HG03439 (cell line): ENCODE measurements at regions not wholly inside any gene's neighbourhood (a gene's known extent, or its start where the extent isn't known, plus 50 kb on each side); places are given as distances from the start of the nearest gene placed in this dataset.

ENCODE experiments used
- ATAC-seq: cut with Tn5 transposase; IDR thresholded peaks from one replicate; pipeline ENCODE4 v1.9.1; 2021; ENCODE audit warnings: mild to moderate bottlenecking, moderate library complexity; ENCODE audit not compliant: unreplicated experiment

DNA sequence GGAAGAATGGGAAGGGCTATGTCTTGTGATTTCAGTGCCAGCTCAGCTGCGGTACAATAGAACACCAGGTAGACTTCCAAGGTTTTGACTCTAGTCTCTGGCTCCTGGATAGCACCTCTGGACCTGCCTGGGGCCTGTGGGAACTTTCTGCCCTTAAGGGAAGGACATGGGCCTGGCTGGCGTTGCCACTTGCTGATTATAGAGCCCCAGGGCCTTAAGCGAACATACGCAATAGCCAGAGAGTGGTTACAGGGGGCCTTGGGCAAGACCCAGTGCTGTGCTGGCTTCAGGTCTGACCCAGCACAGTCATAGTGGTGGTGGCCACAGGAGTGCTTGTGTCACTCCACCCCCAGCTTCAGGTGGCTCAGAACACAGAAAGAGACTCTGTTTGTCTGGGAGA, 131.1 kb upstream of the COL21A1 start:
- ATAC-seq, result no peak

DNA sequence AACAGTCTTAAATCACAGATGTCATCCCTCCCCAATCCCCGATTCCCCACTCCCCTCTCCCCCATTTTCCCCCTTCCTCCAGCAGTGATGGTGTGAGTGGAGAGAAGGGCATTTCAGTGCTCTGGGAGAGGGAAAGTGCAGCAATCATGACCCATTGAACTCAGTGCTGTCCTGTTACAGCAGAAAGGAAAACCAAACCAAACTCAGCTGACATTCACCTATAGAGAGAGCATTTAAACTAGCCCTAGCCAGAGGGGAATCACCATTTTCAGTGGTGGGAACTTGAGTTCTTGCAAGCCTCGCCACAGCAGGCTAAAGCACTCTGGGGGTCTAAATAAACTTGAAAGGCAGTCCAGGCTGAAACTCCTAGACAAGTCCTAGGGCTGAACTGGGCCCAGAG, 129.9 kb upstream of the COL21A1 start:
- no peak for ATAC-seq

DNA sequence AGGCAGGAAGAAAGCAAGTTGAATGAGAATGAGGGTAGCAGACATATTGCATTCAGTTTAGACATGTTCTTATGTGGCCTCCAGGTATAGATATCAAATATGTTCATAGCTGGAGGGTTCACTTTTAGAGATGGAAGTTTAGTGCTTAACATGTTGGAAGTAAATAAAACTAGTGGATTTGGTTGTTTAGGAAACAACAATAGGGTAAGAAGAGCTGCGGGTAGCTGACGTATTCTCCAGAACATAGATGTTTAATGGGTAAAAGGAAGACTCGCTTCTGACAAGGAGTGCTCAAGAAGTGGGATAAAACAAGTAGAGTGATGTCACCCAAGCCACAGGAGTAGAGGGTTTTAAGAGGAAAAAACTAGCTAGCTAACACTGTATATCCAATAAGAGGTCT, 128.4 kb upstream of the COL21A1 start:
- ATAC-seq, result no peak

DNA sequence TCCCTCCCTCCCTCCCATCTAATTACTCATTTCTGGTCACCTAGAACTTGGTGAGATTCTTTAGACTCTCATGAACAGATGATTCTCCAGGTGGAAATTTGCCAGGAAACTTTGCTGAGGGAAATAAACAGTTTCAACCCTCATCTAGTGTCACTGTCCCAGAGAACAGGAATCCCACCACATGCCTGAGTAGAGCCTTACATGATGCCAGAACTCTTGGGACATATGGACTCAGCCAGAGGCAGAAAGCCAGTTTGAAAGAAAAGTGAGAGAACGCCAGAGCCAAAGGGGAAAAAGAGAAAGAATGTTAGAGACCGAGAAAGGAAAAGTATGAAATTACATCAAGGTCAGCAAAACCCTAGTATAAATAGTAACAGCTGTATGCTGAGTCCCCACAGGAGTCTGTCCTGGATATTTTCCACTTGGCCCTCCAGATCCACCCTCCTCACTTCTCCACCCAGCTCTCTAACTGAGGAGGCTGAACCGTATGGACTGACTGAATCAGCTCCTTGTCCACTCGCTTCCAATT, 127.5 kb upstream of the COL21A1 start:
- ATAC-seq, result no peak

DNA sequence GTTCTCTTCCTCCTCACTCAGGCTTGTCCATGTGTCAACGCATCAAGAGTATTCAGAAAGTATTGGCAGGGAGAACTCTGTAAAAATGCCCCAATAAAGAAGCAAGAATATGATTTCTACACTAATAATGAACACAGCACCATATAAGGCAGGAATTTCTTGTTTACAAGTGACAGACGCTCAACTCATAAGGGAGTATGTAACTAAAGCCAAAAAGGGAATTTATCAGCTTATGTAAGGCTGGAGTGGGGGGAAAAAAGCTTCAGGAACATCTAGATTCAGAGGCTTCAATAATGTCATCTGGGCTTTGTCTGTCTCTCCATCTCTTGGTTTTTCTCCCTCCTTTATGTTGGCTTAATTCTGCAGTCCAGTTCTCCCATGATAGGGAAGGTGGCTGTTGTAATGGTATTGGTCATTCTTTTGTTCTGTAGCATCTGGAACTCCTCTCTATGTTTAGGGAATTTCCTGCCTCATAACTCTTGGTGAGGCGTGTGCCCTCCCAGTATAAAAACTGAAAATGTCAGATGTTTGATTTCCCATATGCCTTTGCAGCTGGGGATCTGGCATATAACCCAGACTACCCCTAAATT, 125.1 kb upstream of the COL21A1 start:
- no peak for ATAC-seq

DNA sequence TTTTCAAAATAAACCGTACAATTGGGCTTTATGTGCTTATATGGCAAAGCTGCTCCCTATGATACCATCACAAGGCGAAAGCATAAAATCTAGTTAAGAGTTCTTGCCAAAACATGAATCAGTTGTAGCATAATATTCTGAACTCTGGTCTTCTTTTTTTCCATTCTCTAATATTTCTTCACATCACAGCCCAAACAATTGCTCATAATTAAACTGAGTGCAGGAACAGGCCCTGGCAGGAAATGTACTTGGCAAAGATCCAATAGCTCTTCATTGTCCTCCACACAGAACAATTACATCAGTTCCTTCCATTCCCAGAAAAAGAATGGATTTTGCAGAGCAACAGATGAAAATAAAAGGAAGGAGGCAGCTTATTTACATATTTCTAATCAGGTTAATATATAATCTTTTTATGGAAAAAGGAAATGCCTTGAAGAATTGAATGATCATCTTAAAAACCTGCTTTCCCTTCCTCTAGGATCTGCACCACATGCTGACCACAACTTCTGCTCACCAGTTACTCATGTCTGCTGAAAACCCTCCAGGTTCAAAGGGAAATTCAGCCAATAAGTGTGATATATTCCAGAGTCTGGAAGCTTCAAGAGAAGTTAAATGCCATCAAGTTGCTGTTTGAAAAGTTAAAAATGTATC, 123.3 kb upstream of the COL21A1 start:
- ATAC-seq, result no peak

DNA sequence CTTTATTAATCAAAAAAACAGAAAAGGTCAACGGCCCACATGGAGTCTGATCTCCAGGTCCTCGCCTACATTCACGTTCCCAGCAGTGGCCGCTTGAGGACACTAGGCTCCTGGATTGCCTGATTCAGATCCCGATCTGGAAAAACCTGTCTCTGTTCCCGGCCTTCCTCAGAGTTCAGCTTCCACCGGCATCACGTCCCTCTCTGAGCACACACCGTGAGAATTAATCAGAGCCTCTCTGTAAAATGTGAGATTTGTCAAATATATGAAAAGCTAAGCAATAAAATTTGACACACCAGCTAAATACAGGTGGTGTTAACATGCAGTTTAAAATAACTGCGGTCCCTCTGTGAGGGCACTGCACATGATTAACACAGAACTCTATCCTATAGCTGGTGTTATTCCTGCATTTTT, 122.8 kb upstream of the COL21A1 start:
- no peak for ATAC-seq

DNA sequence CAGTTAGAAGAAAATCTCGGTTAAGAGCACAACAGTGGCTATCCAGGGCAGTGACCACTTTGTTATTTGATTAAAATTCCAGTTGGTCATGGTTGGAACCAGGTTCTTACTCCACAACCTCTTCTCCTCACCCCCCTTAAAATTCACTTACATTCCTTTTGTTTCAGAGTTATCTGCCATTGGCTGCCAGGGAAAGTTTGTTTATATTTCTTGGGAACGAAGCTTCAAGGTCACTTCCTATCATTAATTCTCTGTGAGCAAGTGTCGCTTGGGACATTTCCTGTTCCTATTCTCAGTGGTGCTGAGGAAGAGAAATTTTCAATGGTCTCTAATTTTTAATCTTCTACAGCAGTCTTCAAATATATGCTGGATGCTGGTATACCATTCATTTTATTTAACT, 121.1 kb upstream of the COL21A1 start:
- no peak for ATAC-seq

DNA sequence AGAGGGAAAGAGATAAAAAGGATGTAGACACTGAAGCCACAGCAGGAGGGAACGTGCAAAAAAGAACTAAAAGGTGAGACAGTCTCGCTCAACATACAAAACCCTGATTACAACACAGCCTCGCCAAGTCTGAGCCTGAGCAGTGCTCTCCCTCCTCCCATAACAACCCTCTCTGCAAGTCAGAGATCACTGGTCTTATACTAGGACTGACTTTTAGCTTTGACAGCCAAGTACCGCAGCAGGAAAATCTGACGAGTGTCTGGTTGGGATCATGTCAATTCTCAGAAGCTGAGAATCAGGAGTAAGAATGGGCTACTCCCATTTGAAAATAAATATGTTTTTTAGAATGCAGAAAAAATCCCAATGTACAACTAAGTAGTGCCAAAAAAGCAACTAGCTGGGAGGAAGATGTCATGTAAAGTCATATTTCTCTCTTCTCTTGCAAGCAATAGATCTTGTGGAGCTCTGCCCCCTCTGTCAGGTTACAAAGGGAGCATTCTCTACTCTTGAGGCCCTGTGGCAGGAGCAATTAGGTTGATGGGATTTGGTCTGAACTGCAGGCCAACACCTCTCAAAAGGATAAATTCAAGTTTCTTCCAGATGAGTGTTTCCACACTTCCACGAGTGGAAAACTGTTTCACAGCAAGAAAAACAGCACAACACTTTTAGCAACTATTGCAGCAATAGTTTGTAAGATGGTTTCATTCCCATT, 118.9 kb upstream of the COL21A1 start:
- no peak for ATAC-seq

DNA sequence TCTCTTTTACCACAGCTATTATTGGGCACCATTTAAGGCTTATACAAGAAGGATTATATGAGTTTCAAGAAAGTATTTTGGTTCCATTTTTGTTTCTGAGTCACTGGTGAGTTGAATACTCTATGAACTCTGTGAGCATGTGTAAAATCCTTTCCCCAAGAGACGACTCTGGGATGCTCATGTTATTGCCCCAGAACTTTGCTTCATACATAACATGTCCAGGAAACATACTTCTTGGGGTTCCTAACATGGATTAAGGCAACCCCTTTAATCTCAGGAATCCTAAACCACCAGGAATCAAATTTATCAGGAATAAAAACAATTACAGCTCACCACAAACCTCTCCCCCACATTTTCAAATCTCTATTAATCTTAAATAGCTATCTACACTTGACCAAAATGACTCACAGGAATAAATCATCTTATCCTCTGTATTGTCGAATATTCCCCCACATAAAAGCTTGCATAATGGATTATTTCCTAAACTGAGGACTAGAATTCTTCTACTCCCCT, 117.5 kb upstream of the COL21A1 start:
- no peak for ATAC-seq

DNA sequence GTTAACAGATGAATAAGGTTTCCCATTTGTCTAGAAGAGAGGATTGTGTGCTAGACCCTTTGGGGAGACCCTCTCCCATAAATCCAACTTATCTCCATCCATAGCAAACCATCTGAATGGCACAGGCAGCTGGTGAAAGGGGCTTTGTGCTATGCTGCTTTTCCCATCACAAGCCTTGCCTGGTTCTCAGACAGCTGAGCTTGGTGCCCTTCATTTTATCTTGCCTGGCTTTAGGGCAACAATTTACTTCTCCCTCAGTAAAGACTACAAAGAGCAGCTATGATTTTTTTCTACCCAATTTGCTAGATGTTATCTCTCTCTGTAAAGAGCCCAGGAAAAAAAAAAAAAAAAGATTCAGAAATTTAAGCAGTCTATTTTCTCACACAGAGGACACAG, 117.0 kb upstream of the COL21A1 start:
- no peak for ATAC-seq

DNA sequence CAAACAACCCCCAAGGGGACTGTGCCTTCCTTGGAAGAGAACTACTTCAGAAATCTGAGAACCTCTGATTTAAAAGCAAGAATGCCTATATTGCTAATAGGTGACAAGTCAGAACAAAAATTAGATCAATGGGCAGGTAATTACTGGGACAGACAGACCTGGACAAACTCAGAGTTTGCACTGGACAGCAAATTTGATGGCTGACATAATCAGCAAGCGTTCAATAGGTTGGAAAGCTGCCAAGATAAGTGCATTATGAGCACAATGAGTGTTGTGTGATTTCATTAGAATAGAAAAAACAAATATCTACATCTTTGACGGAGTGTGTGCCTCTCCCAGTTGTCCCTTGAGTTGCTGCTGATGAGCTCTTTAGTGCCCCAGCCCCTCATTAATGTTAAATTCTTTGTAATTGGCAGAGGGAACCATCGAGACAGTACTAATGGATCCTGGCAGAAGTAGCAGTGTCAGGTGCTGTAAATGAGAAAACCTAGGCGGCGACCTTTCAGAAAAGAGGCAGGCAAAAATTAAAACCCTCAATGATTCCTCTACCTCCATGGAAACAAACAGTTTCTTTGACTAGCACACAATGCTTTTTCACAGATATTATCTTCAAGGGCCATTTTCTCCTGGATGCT, 116.5 kb upstream of the COL21A1 start:
- no peak for ATAC-seq

DNA sequence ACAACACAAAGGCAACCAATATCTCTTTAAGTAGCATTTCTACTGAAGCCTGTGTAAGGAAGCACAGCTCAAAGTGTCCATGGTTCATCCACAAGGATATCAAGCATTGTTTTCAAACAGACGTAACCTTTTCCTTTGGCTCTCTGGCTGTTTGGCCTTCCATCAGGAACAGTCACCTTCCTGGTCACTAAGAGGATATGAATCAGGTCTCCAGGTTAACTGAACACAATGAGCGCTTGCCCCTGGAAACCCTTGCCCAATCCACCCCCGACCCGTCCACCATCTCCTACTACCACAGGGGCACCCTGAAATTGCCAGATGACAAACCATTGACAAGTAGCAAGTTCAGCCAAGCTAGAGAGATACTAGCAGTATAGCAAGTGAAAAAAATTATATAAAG, 114.4 kb upstream of the COL21A1 start:
- no peak for ATAC-seq

DNA sequence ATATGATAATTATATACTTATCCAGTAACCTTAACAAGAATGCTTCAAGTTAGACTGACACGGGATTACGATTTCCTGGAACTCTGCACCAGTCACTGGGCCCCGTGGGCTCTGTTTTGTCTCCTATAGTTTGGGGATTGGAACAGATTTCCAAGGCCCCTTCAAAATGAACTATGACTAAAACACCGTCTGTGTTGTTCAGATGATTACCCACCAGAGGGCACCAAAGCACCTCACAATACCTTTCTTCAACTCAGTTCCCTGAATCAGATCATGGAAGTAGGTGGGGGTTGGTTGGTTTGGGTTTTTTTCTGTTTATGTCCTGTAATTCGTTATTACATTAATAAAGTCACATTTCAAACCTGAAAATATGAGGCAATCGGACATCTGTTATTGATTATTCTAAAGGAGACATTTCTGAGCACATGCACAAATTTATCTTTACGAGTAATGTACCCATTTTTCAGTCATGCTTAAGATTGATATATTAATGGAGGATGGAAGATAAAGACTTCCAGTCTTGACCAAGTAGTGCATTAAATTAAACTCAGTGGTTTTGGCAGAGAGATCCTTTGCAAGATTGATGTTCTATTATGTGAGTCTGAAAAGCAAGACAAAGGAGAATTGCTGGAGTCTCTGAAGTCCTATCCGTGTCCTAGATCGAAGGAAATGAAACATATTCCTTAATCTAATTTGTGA, 112.0 kb upstream of the COL21A1 start:
- ATAC-seq, result peak; percentile 80

DNA sequence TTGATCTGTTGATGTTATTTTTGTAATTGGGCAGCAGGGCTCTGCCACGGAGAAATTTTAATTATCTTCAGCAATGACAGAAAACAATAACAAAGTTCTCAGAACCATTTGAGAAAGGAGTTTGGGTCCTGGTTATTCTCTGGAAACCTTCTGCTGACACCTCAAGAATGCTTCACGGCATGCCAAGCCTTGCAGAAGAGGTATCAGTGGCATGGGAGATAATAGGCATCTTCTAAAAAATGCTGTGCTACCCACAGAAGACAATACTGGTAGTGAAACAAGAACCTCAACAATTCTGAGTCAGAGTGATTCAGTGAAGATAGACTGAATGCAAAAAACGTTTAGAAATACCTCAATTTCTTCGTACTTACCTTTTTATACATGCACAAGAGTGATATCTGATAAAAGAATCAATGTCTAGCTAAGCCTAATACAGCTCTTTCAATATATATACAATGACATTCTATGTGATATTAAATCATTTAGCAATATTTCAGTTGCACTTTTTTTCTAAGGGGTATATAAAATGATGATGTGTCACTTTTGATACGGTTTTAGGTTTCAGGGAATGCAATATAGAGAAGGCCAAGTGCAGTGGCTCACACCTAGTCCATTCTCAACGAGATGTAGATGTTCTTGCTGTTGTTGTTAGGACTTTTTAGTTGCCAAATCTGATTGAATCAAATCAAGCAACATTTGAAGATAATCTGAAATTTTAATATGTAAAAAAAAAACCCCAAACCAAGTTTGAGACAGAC, 110.4 kb upstream of the COL21A1 start:
- ATAC-seq, result no peak

DNA sequence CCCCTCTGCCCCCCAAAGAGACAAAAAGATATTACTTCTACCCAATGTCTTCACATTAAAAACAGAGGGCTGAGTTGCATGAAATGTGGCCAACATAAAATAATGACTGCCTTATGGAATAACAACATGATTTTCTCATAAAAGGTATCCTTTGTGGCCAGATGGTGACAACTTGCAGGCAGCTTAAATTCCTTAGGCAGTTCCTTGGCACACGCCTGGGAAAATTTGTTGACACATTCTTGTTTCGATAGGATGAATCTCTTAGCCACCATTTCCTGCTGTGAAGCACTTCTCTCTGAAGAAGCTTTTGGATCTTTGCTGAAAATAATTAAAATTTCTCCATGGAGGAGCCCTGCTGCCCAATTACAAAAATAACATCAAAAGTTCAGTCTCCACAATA, 109.0 kb upstream of the COL21A1 start:
- no peak for ATAC-seq

DNA sequence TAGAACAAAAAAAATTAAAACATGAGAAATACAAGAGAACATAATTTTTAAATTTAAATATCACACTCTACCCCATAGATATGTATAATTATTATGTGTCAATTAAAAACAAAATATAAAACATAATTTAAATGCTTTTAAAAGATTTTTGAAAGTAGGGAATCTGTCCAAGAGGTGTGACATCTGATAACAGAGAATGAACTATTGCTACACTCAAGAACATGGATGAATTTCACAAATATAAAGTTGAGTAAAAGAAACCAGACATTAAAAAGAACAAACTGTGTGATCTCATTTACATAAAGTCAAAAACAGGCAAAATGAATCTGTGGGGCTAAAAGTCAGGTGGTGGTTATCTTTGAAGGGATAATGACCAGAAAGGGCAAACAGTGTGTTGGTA, 106.5 kb upstream of the COL21A1 start:
- no peak for ATAC-seq

DNA sequence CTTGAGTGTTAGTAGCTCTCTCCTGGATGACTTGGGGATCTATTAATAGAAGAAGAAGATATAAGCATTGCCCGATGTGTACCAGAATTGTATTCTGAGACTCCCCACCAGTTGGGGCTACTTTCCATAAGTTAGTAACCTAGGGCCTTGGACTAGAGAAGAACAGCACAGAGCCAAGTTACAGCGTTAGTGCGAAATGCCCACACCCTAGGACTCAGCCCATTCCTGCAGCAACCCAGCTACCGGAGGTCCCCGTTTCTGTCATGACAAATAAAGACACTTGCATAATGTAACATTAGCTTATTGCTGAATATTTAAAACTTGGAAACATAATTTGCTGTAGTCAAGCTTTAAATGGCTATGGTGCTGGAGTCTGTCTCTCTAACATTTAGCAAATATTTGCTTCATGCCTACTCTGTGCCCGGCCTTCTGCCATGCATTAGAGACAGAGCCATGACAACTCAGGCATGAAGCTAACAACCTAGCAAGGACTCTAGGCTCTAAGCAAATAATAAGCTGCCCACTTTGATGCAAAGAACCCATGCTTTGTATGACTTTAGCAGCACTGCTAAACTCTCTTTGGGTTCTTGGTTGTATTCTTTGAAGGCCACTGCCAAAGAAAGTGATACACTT, 103.4 kb upstream of the COL21A1 start:
- no peak for ATAC-seq

DNA sequence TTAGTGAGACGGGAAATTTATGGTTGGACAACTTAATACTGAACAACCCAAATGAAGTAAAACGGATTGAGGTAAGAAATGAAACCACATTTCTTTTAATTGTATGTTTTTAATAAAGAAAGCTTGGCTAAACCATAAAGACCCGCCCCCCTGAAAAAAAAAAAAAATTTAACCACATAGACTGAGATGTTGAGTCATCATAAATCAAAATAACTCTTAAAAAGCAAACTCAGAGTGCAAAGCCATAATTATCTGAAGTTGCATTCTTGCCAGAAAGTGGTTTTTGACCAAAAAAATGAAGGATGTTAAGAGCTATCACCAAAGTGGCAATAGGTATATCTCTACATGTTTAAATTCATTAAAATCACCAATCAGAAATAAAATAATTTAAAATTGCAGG, 101.8 kb upstream of the COL21A1 start:
- ATAC-seq, result no peak

DNA sequence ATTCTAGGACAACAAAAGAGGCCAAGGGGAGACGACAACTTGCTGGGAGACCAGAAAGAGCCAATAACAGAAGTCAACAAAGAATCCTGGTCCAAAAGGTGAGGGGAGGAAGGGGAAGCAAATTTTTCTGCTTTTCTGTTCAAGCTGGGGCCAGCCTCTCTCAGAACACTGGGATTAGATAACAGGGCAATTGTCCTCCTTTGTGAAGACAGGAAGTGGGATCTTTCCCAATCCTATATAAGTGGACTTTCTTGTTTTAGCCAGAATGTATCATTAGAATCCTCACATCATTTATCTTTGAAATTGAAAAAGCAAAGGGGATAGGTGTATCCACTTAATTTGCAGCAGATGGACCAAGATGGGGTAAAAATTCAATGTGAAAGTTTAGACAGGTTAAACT, 101.2 kb upstream of the COL21A1 start:
- no peak for ATAC-seq
